ENCODE measurements at regions not wholly inside any gene's neighbourhood (a gene's known extent, or its start where the extent isn't known, plus 50 kb on each side); places are given as distances from the start of the nearest gene placed in this dataset.
A peak's percentile ranks its signal among the peaks of the same experiment; 100 is the strongest.

DNA sequence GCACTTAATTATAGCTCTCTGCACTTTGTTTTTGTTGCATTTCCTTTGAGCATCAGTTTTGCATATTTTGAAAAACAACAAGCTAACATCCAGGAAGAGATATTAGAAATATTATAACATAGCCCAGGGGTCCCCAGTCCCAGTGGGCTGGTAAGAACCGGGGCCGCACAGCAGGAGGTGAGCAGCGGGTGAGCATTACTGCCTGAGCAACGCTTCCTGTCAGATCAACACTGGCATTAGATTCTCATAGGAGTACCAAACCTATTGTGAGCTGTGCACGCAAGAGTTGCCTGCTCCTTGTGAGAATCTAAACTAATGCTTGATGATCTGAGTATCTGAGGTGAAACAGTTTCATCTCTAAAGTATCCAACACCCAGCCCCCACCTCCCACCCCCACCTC lies 675.9 kb upstream of the ZNF608 start:
- no peak for TF ChIP-seq CTCF (conservative IDR thresholded peaks at IDR 0.05)
- H3K27ac Mint-ChIP-seq (ENCODE audit: unreplicated experiment), result no peak overlapping the region
- H3K9me3 Mint-ChIP-seq, result peaks cover 7% of the 10 kb centered on the region
- H3K36me3 Mint-ChIP-seq (ENCODE audit: low read depth), result peaks cover 5% of the 10 kb centered on the region
- peaks cover 41% of the 10 kb centered on the region for H3K4me1 Mint-ChIP-seq
- no peak for DNase-seq (ENCODE audit: low read depth, low spot score)
- no peaks in the 10 kb centered on the region for H3K27me3 Mint-ChIP-seq (ENCODE audit: low read depth)
- no peak overlapping the region for H3K4me3 Mint-ChIP-seq

- no peak overlapping the region for H3K4me3 Mint-ChIP-seq
- peaks cover 8% of the 10 kb centered on the region for H3K9me3 Mint-ChIP-seq
- H3K27me3 Mint-ChIP-seq (ENCODE audit: low read depth), result no peaks in the 10 kb centered on the region
- peak overlapping the region; percentile 58 for H3K27ac Mint-ChIP-seq (ENCODE audit: unreplicated experiment)
- H3K4me1 Mint-ChIP-seq, result peaks cover 36% of the 10 kb centered on the region
- DNase-seq (ENCODE audit: low read depth, low spot score), result no peak
- no peak for TF ChIP-seq CTCF (conservative IDR thresholded peaks at IDR 0.05)
- peaks cover 2% of the 10 kb centered on the region for H3K36me3 Mint-ChIP-seq (ENCODE audit: low read depth)
These were observed 678.1 kb upstream of the ZNF608 start for GRCh38 chr5:125424402-125425141.

- peaks cover 13% of the 10 kb centered on the region for H3K9me3 Mint-ChIP-seq
- no peak overlapping the region for H3K27ac Mint-ChIP-seq (ENCODE audit: unreplicated experiment)
- H3K4me1 Mint-ChIP-seq, result peaks cover 10% of the 10 kb centered on the region
- DNase-seq (ENCODE audit: low read depth, low spot score), result no peak
- peaks cover 9% of the 10 kb centered on the region for H3K36me3 Mint-ChIP-seq (ENCODE audit: low read depth)
- H3K4me3 Mint-ChIP-seq, result no peak overlapping the region
- no peaks in the 10 kb centered on the region for H3K27me3 Mint-ChIP-seq (ENCODE audit: low read depth)
- TF ChIP-seq CTCF (conservative IDR thresholded peaks at IDR 0.05), result no peak
These were observed 683.1 kb upstream of the ZNF608 start for GRCh38 chr5:125429498-125429897.

DNA sequence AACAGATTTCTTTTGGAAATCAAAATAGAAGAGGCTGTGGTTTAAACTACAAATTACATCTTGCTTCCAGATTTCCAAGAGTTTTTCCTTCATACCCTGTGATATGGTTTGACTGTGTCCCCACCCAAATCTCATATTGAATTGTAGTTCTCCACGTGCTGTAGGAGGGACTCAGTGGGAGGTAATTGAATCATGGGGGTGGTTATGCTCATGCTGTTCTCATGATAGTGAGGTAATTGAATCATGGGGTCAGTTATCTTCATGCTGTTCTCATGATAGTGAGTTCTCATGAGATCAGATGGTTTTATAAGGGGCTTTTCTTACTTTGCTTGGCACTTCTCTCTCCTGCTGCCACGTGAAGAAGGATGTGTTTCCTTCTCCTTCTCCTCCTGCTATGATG lies 687.0 kb upstream of the ZNF608 start:
- Mint-ChIP-seq H3K4me1 (no peaks in the 10 kb centered on the region), H3K4me3 (no peak overlapping the region), H3K27me3 (ENCODE audit: low read depth) (no peaks in the 10 kb centered on the region), H3K27ac (ENCODE audit: unreplicated experiment) (no peak overlapping the region), H3K36me3 (ENCODE audit: low read depth) (peaks cover 18% of the 10 kb centered on the region), H3K9me3 (peaks cover 22% of the 10 kb centered on the region)
- no peak for TF ChIP-seq CTCF (conservative IDR thresholded peaks at IDR 0.05)
- DNase-seq (ENCODE audit: low read depth, low spot score), result no peak

DNA sequence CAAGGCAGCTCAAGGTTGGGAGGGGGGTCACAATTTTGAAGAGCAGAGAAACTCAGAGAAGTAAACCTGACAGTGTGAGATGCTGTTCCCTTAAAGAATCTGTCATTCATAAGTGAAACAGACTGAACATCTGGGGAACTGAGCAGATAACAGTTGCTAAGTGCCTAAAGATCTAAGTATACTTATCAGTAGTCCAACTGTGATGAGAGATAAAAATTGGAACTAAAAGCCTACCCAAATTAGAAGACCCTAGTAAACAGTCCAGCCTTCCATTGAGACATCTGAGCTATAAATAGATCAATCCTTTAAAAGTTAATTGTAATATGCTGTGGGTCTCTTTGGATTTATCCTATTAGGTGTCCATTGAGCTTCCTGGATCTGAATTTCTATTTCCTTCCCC lies 692.8 kb upstream of the ZNF608 start:
- DNase-seq (ENCODE audit: low read depth, low spot score), result no peak
- no peak for TF ChIP-seq CTCF (conservative IDR thresholded peaks at IDR 0.05)
- no peak overlapping the region for H3K4me3 Mint-ChIP-seq
- peaks cover 25% of the 10 kb centered on the region for H3K36me3 Mint-ChIP-seq (ENCODE audit: low read depth)
- peaks cover 35% of the 10 kb centered on the region for H3K9me3 Mint-ChIP-seq
- H3K27me3 Mint-ChIP-seq (ENCODE audit: low read depth), result no peaks in the 10 kb centered on the region
- H3K4me1 Mint-ChIP-seq, result no peaks in the 10 kb centered on the region
- no peak overlapping the region for H3K27ac Mint-ChIP-seq (ENCODE audit: unreplicated experiment)

Measured in neural crest cell (in vitro differentiated cells).